GM21737 (cell line): ENCODE measurements at regions not wholly inside any gene's neighbourhood (a gene's known extent, or its start where the extent isn't known, plus 50 kb on each side); places are given as distances from the start of the nearest gene placed in this dataset.
A peak's percentile ranks its signal among the peaks of the same experiment; 100 is the strongest.

Experiments
- ATAC-seq: cut with Tn5 transposase; IDR thresholded peaks from one replicate; pipeline ENCODE4 v1.9.1; 2021; ENCODE audit warnings: mild to moderate bottlenecking, moderate library complexity; ENCODE audit not compliant: unreplicated experiment

DNA sequence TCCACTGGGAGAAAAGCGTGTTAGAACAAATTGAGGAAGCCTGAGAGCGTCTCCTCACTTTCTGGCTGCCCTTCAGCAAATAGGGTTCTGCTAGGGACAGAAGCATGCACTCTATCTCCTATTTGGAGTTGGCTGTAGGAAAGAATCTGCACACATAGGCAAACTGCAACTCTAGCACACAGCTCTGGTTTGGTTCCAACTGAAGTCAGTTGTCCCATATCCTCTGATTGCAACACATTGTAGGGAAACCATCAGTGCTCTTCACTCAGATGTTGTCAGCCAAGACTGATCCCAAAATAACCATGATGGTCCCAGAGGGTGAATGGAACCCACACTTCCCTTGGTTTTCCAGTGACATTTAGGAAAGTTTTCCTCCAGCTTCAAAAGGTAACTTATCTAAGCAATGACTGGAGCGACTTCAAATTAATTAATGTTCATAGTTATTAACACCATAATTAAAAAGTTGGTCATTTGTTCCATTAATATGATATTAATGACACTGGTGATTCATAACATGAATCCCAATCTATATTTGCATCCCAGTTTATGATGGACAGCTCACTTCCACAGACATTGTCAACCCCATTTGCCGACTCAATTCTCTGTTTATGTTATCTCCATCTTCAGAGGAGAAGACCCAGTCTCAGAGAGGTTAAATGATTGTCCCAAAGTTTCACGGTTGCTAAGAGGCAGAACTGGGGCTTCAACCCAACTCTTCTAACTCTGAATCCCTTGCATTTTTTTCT is 136.7 kb upstream of the ZNF462 start:
- ATAC-seq: no peak

DNA sequence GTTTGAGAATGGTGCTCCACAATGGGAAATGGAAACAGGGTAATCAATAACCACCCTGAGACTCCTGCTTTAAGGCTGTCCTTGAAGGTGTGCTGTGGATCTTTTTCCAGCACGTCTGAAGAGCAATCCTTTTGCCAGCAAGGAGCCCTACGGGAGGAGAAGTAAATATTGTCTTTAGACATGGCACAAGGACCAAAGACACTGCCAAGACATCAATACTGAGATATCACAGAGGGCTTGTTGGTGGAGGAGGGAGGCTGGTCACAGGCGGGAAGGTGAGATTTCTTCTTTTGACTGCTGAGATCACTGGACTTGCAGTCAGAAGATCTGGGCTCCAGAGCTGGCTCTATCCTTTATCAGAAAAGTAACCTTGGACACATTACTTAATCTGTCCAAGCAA is 135.0 kb upstream of the ZNF462 start:
- ATAC-seq: no peak

- ATAC-seq: no peak
These were observed 134.1 kb upstream of the ZNF462 start for GRCh38 chr9:106728860-106729259.

- no peak for ATAC-seq
These were observed 131.1 kb upstream of the ZNF462 start for GRCh38 chr9:106731910-106732309.

DNA sequence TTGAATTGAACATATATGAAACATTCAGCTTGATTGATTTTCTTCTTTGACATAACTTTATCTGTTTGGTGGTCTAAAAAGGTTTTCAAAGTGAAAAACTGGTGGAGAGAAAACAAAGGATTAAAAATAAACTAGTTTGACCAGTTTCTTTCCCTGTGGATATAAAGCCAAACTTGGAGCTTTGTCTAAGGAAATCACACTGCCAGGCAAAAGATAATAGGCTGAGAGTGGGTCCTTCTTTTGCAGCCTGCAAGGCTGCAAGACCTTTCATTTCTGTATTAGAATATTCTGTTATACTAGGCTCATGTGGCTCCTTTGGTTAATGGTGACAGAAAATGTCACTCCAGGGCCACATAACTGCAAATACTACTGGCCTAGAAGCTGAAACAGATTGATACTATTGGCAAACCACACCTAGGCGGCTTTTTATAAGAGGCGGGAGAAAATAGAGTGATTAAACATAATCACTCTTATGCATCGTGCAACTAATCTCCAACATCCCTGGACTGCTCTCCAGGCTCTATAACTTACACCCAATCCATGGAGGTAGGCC is 129.1 kb upstream of the ZNF462 start:
- no peak for ATAC-seq

DNA sequence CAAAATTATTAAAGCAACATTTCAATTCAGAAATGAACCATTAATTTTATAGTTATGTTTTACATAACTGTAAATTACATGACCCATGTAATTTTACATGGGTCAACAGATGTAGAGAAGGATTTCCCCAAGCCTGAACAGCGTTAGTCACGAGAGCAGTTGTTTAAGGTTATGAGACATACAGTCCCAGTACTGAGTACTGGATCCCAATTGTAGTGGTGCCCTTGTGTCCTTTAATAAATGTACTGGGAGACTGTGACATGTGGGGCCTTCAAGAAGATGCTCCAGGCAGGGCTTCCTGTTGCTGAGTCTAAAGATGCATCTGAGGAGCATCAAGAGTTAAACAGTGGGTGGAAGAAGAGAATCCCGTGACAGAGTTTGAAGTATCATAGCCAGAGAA is 125.5 kb upstream of the ZNF462 start:
- no peak for ATAC-seq

- ATAC-seq: no peak
These were observed 124.9 kb upstream of the ZNF462 start for GRCh38 chr9:106738109-106738508.

GRCh38 chr9:106745457-106745856 is 117.5 kb upstream of the ZNF462 start:
- no peak for ATAC-seq

DNA sequence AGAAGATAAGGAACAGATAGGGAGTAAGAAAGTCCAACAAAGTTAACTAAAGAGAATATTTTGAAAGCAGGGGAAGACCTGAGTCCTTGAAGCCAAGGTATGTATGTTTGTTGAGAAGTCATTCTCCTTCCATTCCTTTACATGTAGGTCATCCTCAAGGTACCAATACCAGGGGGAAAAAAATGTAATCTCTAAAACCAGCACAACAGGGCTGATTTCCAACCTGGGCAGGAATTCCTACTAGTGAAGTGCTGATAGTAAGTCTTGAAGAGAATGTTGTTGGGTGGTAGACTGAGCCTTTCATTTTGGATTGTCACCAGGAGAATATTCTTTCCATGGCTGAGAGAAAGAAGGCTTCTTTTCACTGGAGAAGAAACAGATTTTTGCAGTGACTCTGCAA is 117.1 kb upstream of the ZNF462 start:
- no peak for ATAC-seq

GRCh38 chr9:106751681-106752080 is 111.3 kb upstream of the ZNF462 start:
- ATAC-seq: no peak

GRCh38 chr9:106752581-106752980 is 110.4 kb upstream of the ZNF462 start:
- no peak for ATAC-seq

DNA sequence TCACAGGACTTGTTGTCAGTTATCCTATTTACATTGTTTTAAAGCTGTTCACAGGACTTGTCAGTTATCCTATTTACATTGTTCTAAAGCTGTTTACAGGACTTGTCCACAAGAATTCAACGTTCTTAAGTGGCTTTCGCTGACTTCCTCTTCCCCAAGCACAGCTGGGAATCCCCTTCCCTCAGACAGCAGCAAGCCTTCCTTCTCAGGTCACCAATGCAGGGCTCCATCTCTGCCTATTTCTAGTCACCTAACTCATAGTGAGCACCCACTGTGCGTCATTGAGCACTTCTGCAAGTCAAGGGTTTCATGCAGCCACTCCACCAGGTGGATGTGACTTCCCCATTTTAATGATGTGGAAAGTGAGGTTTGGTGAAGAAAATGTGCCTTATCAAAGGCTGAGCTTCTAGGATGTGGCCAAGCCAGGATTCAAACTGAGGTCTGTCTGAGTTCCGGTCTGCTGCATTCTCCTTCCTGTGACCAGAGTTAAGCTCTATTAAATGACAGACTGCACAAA is 109.8 kb upstream of the ZNF462 start:
- ATAC-seq: peak; percentile 96

- ATAC-seq: no peak
These were observed 107.2 kb upstream of the ZNF462 start for GRCh38 chr9:106755736-106756135.

GRCh38 chr9:106757514-106757913 is 105.5 kb upstream of the ZNF462 start:
- ATAC-seq: no peak

DNA sequence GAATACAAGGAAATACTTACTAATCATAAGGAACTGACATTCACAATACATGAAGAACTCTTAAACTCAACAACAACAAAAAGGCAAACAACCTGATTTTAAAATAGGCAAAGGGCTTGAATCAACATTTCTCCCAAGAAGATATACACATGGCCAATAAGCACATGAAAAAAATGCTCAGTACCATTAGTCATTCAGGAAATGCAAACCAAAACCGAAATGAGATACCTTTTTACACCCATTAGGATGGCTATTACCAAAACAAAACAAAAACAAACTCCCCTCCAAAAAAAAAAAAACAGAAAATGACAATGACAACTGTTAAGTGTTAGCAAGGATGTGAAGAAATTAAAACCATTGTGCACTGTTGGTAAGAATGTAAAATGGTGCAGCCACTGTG is 104.1 kb upstream of the ZNF462 start:
- ATAC-seq: peak; percentile 81

DNA sequence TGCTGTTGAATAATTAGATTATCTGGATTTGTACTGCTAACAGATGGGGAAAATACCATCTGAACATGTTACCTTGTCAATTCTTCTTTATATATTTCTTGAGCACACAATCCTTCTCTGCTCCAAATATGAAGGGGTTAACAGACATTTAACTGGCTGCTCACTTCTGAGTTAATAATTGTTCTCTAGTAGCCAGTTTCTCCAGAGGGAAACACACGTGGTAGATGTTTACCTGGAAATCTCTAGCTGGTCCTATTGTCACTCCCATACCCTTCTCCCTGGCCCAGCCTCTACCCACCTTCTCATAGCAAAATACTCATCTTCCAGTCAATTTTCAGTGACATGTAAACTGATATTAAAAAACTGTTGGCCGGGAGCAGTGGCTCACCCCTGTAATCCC is 101.5 kb upstream of the ZNF462 start:
- no peak for ATAC-seq

GRCh38 chr9:106766616-106767015 is 96.3 kb upstream of the ZNF462 start:
- no peak for ATAC-seq

- no peak for ATAC-seq
These were observed 93.6 kb upstream of the ZNF462 start for GRCh38 chr9:106769331-106769730.

- ATAC-seq: no peak
These were observed 91.4 kb upstream of the ZNF462 start for GRCh38 chr9:106771608-106772007.

GRCh38 chr9:106772523-106773290 is 90.3 kb upstream of the ZNF462 start:
- no peak for ATAC-seq

DNA sequence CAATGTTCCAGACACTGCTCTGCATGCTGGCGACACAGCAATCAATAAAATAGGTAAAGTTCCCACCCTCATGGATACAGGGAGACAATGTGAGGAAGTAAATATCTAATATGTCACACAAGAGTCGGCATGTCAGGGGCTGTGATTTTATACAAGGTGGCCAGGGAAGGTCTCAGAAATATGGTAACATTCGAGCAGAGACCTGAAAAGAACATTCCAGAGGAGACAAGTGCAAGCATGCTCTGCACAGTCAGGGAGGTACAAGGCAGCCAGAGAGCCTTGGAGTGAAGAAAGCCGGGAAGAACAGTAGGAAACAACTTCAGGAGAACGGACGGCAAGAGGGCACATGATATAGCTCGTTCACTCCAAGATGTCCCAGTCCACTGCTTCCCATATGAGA is 89.2 kb upstream of the ZNF462 start:
- ATAC-seq: no peak

DNA sequence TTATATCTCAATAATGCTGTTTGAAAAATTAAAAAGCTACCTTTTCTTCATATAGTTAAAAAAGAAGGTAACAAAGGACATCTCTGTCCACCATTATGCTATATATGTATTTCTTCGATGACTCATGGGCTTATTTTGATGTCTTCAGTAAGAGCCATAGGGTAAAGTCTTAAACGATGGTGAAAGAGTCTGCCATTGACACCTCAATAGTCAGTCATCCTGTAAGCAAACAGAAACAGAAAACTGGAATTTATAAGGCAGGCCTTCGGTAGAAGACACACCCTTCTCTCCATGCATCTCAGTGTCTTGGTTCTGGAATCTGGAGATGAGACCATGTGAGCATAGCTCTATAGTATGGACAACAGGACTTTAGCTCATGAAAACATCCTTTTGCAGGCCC is 87.0 kb upstream of the ZNF462 start:
- ATAC-seq: no peak
